ENCODE measurements at regions not wholly inside any gene's neighbourhood (a gene's known extent, or its start where the extent isn't known, plus 50 kb on each side); places are given as distances from the start of the nearest gene placed in this dataset.
"Not testable (repeated sequence)": the region's sequence is repeated elsewhere in the genome, so short reads cannot be mapped to it uniquely, and the experiment has no call there.

DNA sequence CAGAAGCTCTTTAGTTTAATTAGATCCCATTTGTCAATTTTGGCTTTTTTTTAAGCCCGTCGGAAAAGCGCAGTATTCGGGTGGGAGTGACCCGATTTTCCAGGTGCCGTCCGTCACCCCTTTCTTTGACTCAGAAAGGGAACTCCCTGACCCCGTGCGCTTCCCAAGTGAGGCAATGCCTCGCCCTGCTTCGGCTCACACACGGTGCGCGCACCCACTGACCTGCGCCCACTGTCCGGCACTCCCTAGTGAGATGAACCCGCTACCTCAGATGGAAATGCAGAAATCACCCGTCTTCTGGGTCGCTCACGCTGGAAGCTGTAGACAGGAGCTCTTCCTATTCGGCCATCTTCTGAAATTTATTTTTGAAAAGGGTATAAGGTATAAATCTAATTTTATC, 433.4 kb upstream of the NRG3 start:
- H3K9me3 ChIP-seq (ENCODE audit: control insufficient read depth in 2 of 2, insufficient read depth in 1 of 2, low read depth in 1 of 2, low read length in 1 of 2); H3K27me3 ChIP-seq (ENCODE audit: control insufficient read depth in 1 of 2, insufficient read depth in 2 of 2, low read length in 2 of 2); H3K4me3 ChIP-seq (ENCODE audit: low read depth in 1 of 2, low read length in 2 of 2); H3K4me1 ChIP-seq (ENCODE audit: control insufficient read depth in 2 of 2, insufficient read depth in 2 of 2, low read length in 1 of 2); H3K27ac ChIP-seq (ENCODE audit: low read depth in 2 of 2, low read length in 1 of 2); H3K36me3 ChIP-seq (ENCODE audit: control insufficient read depth in 2 of 2, insufficient read depth in 2 of 2, low read length in 1 of 2): not testable (repeated sequence)
- WGBS, 2 donors = 95 to 96% methylated on average over 21 of the region's 21 CpGs

DNA sequence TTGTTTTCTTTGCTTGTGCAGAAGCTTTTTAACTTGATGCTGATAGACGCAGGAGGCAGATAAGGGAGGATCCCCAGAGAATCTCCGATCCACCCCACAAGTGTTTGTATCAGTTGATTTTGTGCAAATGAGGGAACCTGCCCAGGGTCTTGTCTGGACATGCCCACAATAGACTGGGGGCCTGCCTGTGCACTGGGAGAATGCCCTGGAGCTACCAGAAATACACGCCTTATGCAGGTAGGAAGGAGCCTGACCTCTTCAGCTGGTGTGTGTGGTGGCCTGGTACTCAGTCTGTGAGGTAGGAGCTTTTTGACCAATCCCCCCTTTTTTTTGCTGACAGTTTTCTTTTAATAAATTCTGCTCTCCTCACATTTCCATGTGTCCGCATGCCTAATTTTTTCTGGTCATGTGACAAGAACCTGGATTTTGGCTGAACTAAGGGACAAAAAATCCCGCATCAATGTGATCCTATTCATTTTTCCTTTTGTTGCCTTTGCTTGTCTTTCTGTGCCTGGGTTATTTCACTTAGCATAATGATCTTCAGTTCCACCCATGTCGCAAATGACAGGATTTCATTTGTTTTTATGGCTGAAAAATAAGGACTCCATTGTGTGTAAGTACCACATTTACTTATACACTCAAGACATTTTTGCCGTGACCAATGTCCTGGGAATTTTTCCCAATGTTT, 430.6 kb upstream of the NRG3 start:
- Histone ChIP-seq H3K9me3 (ENCODE audit: control insufficient read depth in 2 of 2, insufficient read depth in 1 of 2, low read depth in 1 of 2, low read length in 1 of 2) (no peaks in the 10 kb centered on the region), H3K4me3 (ENCODE audit: low read depth in 1 of 2, low read length in 2 of 2) (no peak overlapping the region), H3K36me3 (ENCODE audit: control insufficient read depth in 2 of 2, insufficient read depth in 2 of 2, low read length in 1 of 2) (no peaks in the 10 kb centered on the region), H3K27ac (ENCODE audit: low read depth in 2 of 2, low read length in 1 of 2) (no peak overlapping the region), H3K27me3 (ENCODE audit: control insufficient read depth in 1 of 2, insufficient read depth in 2 of 2, low read length in 2 of 2) (no peaks in the 10 kb centered on the region), H3K4me1 (ENCODE audit: control insufficient read depth in 2 of 2, insufficient read depth in 2 of 2, low read length in 1 of 2) (no peaks in the 10 kb centered on the region)
- WGBS, 2 donors = 84 to 85% methylated on average over 7 of the region's 7 CpGs

DNA sequence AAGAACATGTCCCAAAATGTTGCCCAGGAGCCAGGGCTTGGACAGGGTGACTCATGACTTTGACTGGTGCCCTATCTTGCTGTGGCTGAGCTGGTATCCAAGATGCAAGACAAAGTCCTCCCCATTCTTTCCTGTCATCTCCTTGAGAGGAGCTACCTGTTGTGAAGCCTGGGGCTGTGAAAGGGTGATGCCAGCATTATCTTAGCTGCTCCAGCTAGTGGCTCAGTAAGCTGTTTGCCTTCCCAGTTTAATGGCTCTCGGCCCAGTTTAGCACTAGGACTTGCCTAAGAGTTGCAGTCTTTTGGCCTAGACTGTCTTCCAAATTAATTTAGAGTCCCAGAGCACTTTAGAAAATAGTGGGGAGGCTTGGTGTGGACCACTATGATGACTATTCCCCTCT, 424.3 kb upstream of the NRG3 start:
- no peaks in the 10 kb centered on the region for H3K27me3 ChIP-seq (ENCODE audit: control insufficient read depth in 1 of 2, insufficient read depth in 2 of 2, low read length in 2 of 2)
- H3K4me1 ChIP-seq (ENCODE audit: control insufficient read depth in 2 of 2, insufficient read depth in 2 of 2, low read length in 1 of 2) = no peaks in the 10 kb centered on the region
- no peaks in the 10 kb centered on the region for H3K36me3 ChIP-seq (ENCODE audit: control insufficient read depth in 2 of 2, insufficient read depth in 2 of 2, low read length in 1 of 2)
- WGBS, 2 donors = 55 to 74% methylated on average over 1 of the region's 1 CpG
- H3K4me3 ChIP-seq (ENCODE audit: low read depth in 1 of 2, low read length in 2 of 2) = no peak overlapping the region
- H3K9me3 ChIP-seq (ENCODE audit: control insufficient read depth in 2 of 2, insufficient read depth in 1 of 2, low read depth in 1 of 2, low read length in 1 of 2) = no peaks in the 10 kb centered on the region
- no peak overlapping the region for H3K27ac ChIP-seq (ENCODE audit: low read depth in 2 of 2, low read length in 1 of 2)

DNA sequence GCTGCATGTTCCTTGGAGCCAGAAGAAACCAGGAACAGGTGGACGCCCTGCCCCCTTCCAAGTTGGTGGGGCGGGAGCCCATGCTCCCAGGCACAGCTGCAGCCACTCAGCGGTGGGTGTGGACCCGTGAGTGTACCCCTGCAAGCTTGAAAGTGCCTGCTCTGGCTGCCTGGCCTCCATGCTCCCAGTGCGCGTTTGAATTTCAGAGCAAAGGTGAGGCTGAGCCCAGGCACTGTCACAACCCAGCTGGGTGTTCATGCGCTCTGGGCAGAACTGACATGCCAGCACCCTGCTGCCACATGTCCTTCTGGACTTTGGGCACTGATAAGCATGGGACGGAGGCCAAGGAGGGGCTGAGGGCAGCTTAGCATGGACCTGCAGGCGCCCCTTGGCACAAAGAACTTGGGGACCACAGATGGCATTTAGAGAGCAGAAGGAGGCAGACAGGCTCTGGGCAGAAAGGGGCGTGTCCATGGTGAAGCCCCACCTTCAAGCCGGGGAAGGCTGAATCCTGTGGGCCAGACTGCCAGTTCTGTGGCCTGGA, 402.0 kb upstream of the NRG3 start:
- 80 to 86% methylated on average over 11 of the region's 11 CpGs for WGBS, 2 donors
- no peak overlapping the region for H3K4me3 ChIP-seq (ENCODE audit: low read depth in 1 of 2, low read length in 2 of 2)
- no peaks in the 10 kb centered on the region for H3K36me3 ChIP-seq (ENCODE audit: control insufficient read depth in 2 of 2, insufficient read depth in 2 of 2, low read length in 1 of 2)
- H3K9me3 ChIP-seq (ENCODE audit: control insufficient read depth in 2 of 2, insufficient read depth in 1 of 2, low read depth in 1 of 2, low read length in 1 of 2) = peaks cover 4 to 10% of the 10 kb centered on the region in 2 donors
- no peak overlapping the region for H3K27ac ChIP-seq (ENCODE audit: low read depth in 2 of 2, low read length in 1 of 2)
- H3K4me1 ChIP-seq (ENCODE audit: control insufficient read depth in 2 of 2, insufficient read depth in 2 of 2, low read length in 1 of 2) = no peaks in the 10 kb centered on the region
- no peaks in the 10 kb centered on the region for H3K27me3 ChIP-seq (ENCODE audit: control insufficient read depth in 1 of 2, insufficient read depth in 2 of 2, low read length in 2 of 2)

DNA sequence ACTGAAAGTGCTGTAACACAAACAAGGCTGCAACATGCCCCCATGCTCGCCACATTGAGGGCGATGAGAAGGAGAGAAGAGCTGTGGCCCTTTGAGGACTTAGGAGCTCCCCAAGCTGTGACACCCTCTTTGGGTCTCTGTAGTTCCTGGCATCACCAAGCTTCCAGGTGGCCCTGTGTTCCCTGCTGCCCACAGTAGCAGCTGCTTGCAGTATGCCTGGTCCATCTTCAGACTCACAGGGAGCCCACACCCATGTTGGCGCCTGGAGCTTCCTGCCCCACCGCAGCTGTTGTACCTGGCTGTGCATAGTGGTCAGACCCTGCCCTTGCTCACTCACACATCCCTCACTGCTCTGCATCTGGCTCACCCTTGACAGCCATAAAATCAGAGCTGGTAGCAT, 401.2 kb upstream of the NRG3 start:
- Histone ChIP-seq H3K36me3 (ENCODE audit: control insufficient read depth in 2 of 2, insufficient read depth in 2 of 2, low read length in 1 of 2) (no peaks in the 10 kb centered on the region), H3K27ac (ENCODE audit: low read depth in 2 of 2, low read length in 1 of 2) (no peak overlapping the region), H3K4me1 (ENCODE audit: control insufficient read depth in 2 of 2, insufficient read depth in 2 of 2, low read length in 1 of 2) (no peaks in the 10 kb centered on the region), H3K27me3 (ENCODE audit: control insufficient read depth in 1 of 2, insufficient read depth in 2 of 2, low read length in 2 of 2) (no peaks in the 10 kb centered on the region), H3K4me3 (ENCODE audit: low read depth in 1 of 2, low read length in 2 of 2) (no peak overlapping the region), H3K9me3 (ENCODE audit: control insufficient read depth in 2 of 2, insufficient read depth in 1 of 2, low read depth in 1 of 2, low read length in 1 of 2) (peaks cover 4 to 10% of the 10 kb centered on the region in 2 donors)
- 93% methylated on average over 4 of the region's 4 CpGs for WGBS, 2 donors

DNA sequence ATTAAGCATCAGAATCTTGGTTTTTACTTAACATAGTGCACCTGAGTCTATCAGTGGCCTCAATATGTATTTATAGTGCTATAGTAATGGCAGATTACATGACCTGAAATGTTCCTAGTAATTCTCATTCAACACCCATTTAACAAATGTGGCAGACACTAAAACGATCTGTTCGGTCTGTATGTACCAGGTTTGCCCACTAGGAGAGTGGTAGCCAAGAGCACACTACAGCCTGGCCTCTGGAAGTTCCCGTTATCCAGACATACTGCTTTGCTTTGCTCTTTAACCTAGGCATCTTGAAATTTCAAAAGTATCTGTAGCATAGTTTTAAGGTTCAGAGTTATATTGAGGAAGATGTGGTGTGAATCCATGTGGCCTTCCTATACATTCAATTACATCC, 395.7 kb upstream of the NRG3 start:
- H3K27me3 ChIP-seq (ENCODE audit: control insufficient read depth in 1 of 2, insufficient read depth in 2 of 2, low read length in 2 of 2) = no peaks in the 10 kb centered on the region
- H3K4me1 ChIP-seq (ENCODE audit: control insufficient read depth in 2 of 2, insufficient read depth in 2 of 2, low read length in 1 of 2) = no peaks in the 10 kb centered on the region
- H3K36me3 ChIP-seq (ENCODE audit: control insufficient read depth in 2 of 2, insufficient read depth in 2 of 2, low read length in 1 of 2) = no peaks in the 10 kb centered on the region
- H3K9me3 ChIP-seq (ENCODE audit: control insufficient read depth in 2 of 2, insufficient read depth in 1 of 2, low read depth in 1 of 2, low read length in 1 of 2) = no peaks in the 10 kb centered on the region
- no peak overlapping the region for H3K4me3 ChIP-seq (ENCODE audit: low read depth in 1 of 2, low read length in 2 of 2)
- H3K27ac ChIP-seq (ENCODE audit: low read depth in 2 of 2, low read length in 1 of 2) = no peak overlapping the region
- 84 to 87% methylated on average over 3 of the region's 3 CpGs for WGBS, 2 donors

DNA sequence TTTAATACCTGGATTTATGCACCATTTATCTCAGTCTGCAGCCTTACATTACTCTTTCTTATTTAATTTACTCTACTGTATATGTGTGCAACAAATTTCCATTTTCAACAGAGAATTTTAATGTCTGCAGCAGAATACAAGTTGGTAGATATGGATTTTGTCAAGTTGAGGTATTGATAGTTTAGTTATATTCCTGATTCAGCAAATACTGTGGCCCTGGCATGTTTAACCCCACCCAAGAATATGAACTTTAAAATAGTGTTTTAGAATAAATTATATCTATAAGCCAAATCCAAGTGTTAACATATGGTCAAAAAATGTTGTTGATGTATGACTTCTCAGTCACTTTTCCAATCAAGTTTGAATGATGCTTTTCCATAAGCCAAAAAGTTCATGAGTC, 378.4 kb upstream of the NRG3 start:
- Histone ChIP-seq H3K27me3 (ENCODE audit: control insufficient read depth in 1 of 2, insufficient read depth in 2 of 2, low read length in 2 of 2) (no peaks in the 10 kb centered on the region), H3K4me1 (ENCODE audit: control insufficient read depth in 2 of 2, insufficient read depth in 2 of 2, low read length in 1 of 2) (no peaks in the 10 kb centered on the region)

DNA sequence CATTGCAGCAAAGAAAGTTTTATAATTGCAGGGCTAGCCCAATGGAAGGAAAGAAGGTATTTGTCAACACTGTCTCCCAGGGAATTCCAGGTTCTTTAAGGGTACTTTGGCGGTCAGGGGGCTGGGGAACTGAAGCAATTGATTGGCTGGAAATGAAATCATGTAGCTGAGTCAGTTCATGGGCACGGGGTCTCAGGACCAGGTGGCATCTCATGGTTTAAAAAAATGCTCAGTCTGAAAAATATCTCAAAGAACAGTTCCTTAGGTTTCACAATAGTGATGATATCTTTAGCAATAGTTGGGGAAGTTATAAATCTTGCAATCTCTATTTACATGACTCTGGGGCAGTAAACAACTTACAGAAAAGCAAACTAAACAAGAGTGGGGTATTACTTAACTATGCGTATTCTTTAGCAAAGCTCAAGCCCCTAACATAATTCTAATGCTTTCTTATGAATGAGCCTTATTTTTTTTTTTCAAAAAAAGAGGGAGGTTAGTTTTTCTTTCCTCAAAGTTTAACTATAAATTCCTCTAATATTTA, 376.9 kb upstream of the NRG3 start:
- WGBS, 2 donors = 52 to 57% methylated on average over 3 of the region's 3 CpGs
- no peaks in the 10 kb centered on the region for H3K27me3 ChIP-seq (ENCODE audit: control insufficient read depth in 1 of 2, insufficient read depth in 2 of 2, low read length in 2 of 2)
- H3K4me3 ChIP-seq (ENCODE audit: low read depth in 1 of 2, low read length in 2 of 2) = no peak overlapping the region
- peaks cover 4 to 6% of the 10 kb centered on the region in 2 donors for H3K9me3 ChIP-seq (ENCODE audit: control insufficient read depth in 2 of 2, insufficient read depth in 1 of 2, low read depth in 1 of 2, low read length in 1 of 2)
- H3K36me3 ChIP-seq (ENCODE audit: control insufficient read depth in 2 of 2, insufficient read depth in 2 of 2, low read length in 1 of 2) = no peaks in the 10 kb centered on the region
- no peak overlapping the region for H3K27ac ChIP-seq (ENCODE audit: low read depth in 2 of 2, low read length in 1 of 2)
- H3K4me1 ChIP-seq (ENCODE audit: control insufficient read depth in 2 of 2, insufficient read depth in 2 of 2, low read length in 1 of 2) = no peaks in the 10 kb centered on the region

More for the DNA sequence above, 378.4 kb upstream of the NRG3 start:
- Histone ChIP-seq H3K27ac (ENCODE audit: low read depth in 2 of 2, low read length in 1 of 2) (no peak overlapping the region), H3K9me3 (ENCODE audit: control insufficient read depth in 2 of 2, insufficient read depth in 1 of 2, low read depth in 1 of 2, low read length in 1 of 2) (no peaks in the 10 kb centered on the region), H3K36me3 (ENCODE audit: control insufficient read depth in 2 of 2, insufficient read depth in 2 of 2, low read length in 1 of 2) (no peaks in the 10 kb centered on the region), H3K4me3 (ENCODE audit: low read depth in 1 of 2, low read length in 2 of 2) (no peak overlapping the region)

DNA sequence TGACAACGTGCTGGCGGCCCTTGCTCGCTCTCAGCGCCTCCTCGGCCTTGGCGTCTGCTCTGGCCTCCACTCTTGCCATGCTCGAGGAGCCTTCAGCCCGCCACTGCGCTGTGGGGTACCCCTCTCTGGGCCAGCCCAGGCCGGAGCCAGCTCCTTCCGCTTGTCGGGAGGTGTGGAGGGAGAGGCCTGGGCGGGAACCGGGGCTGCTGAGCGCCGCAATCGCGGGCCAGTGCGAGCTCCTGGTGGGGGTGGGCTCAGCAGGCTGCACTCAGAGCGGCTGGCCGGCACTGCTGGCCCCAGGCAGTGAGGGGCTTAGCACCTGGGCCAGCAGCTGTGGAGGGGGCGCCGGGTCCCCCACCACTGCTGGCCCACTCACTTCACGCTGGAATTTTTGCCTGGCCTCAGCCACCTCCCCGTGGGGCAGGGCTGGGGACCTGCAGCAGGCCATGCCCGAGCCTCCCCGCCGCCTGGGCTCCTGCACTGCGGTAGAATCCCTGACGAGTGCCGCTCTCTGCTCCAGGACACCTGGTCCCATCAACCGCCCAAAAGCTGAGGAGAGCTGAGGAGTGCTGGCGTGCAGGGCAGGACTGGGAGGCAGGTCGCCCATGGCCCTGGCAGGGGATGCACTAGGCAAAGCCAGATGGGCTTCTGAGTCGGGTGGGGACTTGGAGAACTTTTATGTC, 372.2 kb upstream of the NRG3 start:
- H3K36me3 ChIP-seq (ENCODE audit: control insufficient read depth in 2 of 2, insufficient read depth in 2 of 2, low read length in 1 of 2) = no peaks in the 10 kb centered on the region
- no peak overlapping the region for H3K27ac ChIP-seq (ENCODE audit: low read depth in 2 of 2, low read length in 1 of 2)
- H3K9me3 ChIP-seq (ENCODE audit: control insufficient read depth in 2 of 2, insufficient read depth in 1 of 2, low read depth in 1 of 2, low read length in 1 of 2) = peaks cover 4 to 9% of the 10 kb centered on the region in 2 donors
- H3K27me3 ChIP-seq (ENCODE audit: control insufficient read depth in 1 of 2, insufficient read depth in 2 of 2, low read length in 2 of 2) = no peaks in the 10 kb centered on the region
- no peaks in the 10 kb centered on the region for H3K4me1 ChIP-seq (ENCODE audit: control insufficient read depth in 2 of 2, insufficient read depth in 2 of 2, low read length in 1 of 2)
- H3K4me3 ChIP-seq (ENCODE audit: low read depth in 1 of 2, low read length in 2 of 2) = no peak overlapping the region
- WGBS, 2 donors = 93 to 94% methylated on average over 35 of the region's 35 CpGs

DNA sequence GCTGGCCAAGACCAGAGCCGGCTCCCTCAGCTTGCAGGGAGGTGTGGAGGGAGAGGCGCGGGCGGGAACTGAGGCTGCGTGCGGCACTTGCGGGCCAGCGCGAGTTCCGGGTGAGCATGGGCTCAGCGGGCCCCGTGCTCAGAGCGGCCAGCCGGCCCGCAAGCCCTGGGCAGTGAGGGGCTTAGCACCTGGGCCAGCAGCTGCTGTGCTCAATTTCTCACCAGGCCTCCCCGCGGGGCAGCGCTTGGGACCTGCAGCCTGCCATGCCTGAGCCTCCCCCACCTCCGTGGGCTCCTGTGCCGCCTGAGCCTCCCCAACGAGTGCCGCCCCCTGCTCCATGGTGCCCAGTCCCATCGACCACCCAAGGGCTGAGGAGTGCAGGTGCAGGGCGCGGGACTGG, 369.2 kb upstream of the NRG3 start:
- not testable (repeated sequence) for H3K4me1 ChIP-seq (ENCODE audit: control insufficient read depth in 2 of 2, insufficient read depth in 2 of 2, low read length in 1 of 2); H3K27ac ChIP-seq (ENCODE audit: low read depth in 2 of 2, low read length in 1 of 2); H3K9me3 ChIP-seq (ENCODE audit: control insufficient read depth in 2 of 2, insufficient read depth in 1 of 2, low read depth in 1 of 2, low read length in 1 of 2); H3K27me3 ChIP-seq (ENCODE audit: control insufficient read depth in 1 of 2, insufficient read depth in 2 of 2, low read length in 2 of 2); H3K4me3 ChIP-seq (ENCODE audit: low read depth in 1 of 2, low read length in 2 of 2); H3K36me3 ChIP-seq (ENCODE audit: control insufficient read depth in 2 of 2, insufficient read depth in 2 of 2, low read length in 1 of 2)
- WGBS, 2 donors = 93 to 97% methylated on average over 25 of the region's 25 CpGs

All from esophagus (tissue), 2 donors.